Amniotic stem cell (primary cell): ENCODE measurements at regions not wholly inside any gene's neighbourhood (a gene's known extent, or its start where the extent isn't known, plus 50 kb on each side); places are given as distances from the start of the nearest gene placed in this dataset.
"Not testable (repeated sequence)": the region's sequence is repeated elsewhere in the genome, so short reads cannot be mapped to it uniquely, and the experiment has no call there.

Source experiments
- DNase-seq: peaks from one replicate; lab custom pipeline; 2025; lab: John Stamatoyannopoulos, UW

DNA sequence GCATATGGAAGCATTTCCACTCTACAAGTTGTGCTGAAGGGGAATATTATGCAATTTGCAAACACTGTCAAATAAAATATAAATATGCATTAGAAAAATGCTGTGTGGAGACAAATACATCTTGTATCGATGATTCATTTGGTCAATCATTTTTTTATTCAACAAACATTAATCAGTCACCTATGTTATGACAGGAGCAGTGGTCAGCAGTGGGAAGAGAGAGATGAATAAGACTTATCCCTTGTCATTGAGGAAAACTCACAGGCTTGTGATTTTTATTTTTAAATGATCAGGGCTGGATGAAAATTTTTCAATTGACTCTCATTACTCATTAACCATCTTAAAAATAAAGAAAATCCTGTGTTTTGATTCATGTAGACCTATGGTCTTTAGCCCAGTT is 574.1 kb downstream of the ACTL7B start:
- DNase-seq = no peak

GRCh38 chr9:108278341-108278740 is 577.4 kb downstream of the ACTL7B start:
- no peak for DNase-seq

DNA sequence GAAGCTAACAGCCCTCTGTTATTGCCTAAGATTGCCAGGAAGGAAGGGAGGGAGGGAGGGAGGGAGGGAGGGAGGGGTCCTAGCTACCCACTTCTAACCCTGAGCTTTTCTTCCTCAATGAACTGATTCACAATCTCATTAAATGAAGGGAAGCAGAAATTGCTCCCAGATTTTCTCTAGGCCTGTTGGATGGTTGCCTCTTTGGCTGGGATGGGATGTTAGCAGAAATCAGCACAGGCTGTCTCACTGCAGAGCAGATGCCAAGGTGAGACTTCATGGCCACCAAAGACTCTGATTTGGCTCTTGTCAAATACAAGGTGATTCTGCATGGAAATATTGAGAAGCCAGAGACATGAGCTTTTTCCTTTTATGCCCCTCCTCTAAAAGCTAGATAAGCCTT is 578.6 kb downstream of the ACTL7B start:
- DNase-seq = no peak

GRCh38 chr9:108275906-108276305 is 579.9 kb downstream of the ACTL7B start:
- DNase-seq = no peak

DNA sequence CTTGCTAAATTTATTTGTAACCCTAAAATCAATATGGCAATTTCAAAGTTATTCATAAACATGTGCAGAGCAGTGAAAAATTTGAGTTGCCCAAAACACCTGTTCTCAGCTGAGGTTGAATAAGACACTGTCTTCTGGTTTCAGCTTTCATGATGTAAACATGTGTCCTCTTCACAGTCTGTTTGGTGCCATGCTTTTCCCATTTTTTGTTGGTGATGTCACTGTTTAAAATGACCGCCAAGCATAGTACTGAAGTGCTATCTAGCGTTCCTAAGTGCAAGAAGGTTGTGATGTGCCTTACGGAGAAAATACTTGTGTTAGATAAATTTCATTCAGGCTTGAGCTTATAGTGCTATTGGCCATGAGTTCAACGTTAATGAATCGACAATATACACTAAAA is 580.8 kb downstream of the ACTL7B start:
- DNase-seq = no peak

DNA sequence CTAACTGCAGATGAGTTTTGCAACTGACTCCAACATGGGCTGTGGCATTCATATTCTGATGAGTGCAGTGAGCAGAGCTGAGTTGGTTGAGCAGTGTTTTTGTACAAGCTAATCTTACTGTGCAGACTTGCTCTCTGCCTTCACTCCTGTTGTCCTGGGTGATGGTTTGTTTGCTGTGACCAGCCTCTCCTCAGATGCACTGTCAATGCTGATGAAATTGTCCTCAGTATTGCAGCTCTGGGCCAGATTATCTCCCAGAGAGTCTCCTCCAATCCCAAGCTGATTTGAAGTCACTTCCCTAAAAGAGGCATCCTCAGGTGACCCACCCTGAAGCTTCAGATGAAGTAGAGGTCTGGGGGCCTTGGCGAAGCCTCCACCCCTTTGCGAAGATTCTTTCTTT is 581.8 kb downstream of the ACTL7B start:
- DNase-seq = no peak

GRCh38 chr9:108272349-108272899 is 583.4 kb downstream of the ACTL7B start:
- no peak for DNase-seq

DNA sequence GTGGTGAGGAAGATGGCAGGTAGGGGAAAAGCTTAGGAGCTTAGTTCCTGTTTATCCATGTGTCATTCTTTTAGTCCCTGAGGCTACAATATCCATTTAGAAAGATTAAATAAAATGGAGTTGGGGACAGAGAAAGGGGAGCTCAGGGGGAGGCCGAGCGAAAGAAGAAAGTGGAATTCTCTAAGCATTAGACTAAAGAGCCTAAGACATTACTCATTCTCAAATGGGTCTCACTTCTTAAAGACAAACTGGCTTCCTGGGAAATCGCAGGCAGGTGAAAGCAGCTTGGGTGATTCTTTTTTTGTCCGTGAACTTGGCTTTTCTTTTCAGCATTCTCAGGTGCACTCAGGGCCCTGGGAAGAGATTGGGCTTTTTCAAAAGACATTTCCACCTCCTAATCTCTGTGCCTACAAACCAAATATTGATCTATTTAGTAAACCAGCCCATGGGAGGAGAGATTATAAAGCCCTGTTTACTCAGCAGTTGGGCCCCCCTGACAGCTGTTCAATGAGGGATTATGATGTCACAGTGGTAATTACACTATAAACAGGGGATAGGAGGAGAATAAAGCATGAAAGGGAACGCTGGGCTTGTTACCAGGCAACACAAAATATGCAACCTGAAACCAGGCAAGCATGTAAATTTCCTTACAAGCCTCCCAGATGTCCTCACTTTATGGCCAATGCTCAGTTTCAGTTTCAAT is 584.0 kb downstream of the ACTL7B start:
- peak; percentile 47 for DNase-seq

GRCh38 chr9:108271236-108271635 is 584.5 kb downstream of the ACTL7B start:
- DNase-seq = no peak

DNA sequence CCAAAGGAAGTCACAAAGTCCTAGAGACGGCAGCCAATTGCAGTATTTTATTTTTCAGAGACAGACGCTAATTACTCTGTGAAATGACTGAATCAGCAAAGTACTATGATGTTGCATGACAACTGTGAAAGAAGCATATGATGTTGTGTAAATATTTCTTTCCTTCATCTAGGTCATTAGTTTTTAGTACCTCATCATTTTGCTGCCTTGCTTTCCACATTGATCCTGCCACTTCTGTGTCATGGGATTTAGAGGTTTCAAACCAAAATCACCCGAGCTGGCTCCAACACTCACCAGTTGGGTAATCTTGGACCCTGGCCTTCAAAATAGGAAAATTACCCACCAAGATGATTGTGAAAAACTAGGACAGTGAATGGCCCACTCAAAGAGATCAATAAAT is 585.2 kb downstream of the ACTL7B start:
- DNase-seq = no peak

DNA sequence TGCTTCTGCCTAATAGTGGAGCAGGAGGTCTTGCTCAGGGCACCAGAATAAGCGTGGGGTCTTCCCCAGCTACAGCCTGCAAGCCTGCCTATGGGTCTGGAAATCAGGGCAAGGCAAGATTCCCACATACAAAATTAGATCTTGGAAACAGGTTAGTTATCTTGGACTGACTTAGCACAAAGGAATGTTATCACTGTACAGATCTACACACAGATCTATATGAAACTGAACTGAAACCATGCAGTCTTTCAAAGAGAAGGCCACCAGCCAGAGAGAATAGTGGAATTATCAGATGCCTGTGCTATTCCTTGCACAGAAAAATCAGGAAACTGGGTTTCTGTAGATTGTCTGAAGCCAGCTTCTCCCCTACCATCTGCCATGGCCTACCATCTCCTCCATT is 585.7 kb downstream of the ACTL7B start:
- DNase-seq = no peak

DNA sequence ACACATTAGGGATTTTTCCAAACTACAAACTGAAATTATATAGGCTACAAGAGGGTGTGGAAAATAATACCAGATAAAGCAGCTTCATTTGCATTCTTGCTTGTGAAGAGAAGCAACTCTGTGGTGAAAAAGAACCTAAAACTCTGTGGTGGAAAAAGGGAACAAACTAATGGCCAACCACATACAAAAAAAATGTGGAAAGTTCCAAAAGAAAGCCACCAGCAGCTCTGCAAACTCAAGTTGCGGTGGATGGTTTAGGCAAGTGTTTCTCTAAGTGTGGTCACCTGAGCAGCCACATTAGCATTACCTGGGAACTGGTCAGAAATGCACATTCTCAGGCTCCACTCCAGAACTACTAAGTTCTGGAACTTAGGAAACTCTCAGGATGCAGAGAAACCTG is 586.4 kb downstream of the ACTL7B start:
- no peak for DNase-seq

DNA sequence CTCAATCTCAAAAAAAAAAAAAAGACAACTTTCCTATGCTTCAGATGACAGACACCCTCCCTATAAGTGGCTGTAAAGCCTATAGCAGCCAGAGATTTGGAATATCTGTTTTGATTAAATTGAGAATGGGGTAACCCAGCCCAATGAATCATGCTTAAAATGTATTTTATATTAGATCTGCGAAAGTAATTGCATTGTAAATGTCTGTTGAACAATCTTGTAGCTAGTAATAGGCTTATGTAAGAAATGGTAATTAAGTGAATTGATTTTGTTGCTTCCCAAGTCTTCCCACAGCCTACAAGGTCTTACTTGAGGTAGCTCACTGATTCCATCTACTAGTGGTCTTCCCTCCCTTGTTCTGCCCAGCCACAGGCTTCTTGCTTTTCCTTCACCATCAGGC is 590.7 kb downstream of the ACTL7B start:
- no peak for DNase-seq

- DNase-seq = no peak
Observed at GRCh38 chr9:108264093-108264492, 591.7 kb downstream of the ACTL7B start.

GRCh38 chr9:108262836-108263235 is 593.0 kb downstream of the ACTL7B start:
- no peak for DNase-seq

DNA sequence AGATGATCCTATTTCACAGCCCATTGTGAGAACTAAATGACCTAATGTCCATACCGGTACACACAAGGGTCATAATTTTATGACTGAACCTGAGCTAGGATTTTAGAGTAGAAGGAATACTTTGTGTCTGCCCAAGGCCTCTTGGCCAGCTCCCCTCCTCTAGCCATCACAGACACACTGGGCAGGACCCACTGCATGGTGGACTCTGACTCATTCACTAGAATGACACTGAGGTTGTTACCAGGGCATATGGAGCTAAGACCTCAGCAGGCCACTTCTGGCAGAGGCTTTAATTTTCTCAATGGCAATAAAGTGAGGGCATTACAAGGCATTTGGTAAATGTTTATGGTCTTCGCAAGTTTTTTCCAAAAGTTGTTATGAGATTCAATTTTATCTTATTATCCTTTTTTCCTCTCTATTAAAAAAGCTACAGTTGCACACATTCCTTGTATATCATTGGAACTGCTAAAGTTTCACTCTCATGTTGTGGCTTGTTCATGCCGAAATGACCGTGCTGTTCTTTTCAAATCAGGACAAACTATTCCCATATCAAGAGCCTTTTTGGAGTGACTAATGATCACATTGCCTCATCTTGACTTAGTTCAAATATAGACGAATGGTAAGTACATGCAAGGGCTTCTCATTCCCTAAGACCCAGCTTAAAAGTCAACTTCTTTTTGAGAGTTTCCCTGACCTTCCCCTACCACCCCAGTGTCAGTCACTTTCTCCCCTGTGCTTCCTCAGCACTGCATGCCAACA is 595.7 kb downstream of the ACTL7B start:
- no peak for DNase-seq

GRCh38 chr9:108258640-108259039 is 597.1 kb downstream of the ACTL7B start:
- DNase-seq = no peak

- no peak for DNase-seq
Observed at GRCh38 chr9:108257382-108257781, 598.4 kb downstream of the ACTL7B start.

DNA sequence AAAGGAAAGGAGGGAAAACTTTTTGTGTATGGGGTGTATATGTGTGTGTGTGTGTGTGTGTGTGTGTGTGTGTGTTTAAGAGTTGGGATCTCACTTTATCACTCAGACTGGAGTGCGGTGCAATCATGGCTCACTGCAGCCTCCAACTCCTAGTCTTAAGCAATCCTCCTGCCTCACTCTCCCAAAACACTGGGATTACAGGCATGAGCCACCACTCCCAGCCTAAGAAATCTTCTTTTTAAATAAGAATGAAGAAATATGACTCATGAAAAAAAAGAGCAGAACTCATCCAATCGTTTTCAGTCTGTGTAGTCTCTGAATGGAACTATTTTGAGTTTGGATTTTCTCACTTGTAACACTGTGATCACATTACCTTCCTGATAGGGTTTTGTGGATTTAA is 601.5 kb downstream of the ACTL7B start:
- no peak for DNase-seq

DNA sequence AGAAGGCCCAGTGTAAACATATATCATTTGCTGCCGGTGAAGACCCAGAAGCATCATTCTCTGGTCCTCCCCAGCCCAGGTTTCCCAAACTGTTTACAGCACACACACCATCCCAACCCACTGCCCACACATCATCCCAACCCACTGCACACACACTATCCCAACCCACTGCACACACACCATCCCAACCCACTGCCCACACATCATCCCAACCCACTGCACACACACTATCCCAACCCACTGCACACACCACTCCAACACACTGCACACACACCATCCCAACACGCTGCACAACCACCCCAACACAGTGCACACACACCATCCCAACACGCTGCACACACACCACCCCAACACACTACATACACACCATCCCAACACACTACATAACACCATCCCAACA is 608.4 kb downstream of the ACTL7B start:
- DNase-seq = not testable (repeated sequence)

DNA sequence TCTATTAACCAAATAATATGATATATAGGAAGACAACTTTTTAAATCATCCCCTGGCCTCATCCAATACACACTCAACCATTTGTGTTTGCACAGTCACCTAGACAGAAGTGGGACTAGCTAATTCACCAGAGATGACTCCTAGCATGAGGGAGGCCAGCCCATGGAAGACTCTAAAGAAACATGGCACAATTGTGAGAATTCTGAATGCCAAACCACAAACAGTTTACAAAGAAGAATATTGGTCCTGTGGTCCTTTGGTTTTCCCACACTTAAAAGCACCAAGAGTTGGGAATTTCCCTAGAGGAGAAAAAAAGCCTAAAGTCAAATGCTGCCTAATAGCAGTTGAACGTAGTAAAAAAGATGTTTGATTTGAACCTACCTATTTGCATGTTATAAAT is 609.9 kb downstream of the ACTL7B start:
- DNase-seq = no peak

DNA sequence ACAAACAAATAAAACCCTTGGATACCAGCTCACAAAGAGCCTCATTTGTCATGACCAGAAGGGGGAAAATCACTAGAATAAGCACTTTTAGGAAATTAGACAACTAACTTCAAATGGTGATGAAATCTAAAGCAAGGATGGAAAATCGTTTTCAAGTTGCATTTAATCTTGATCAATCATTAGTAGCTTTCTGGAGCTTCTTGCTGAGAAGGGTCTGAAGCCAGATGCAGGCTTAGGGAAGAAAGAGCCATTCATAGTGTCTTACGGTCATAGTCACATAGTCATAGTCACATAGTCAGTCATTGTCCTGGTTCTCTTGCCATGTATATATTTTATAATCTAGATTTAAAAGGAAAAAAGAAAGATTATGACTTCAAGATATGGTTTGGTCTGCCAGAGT is 610.5 kb downstream of the ACTL7B start:
- no peak for DNase-seq

GRCh38 chr9:108244686-108245085 is 611.1 kb downstream of the ACTL7B start:
- no peak for DNase-seq
